ENCODE measurements at regions not wholly inside any gene's neighbourhood (a gene's known extent, or its start where the extent isn't known, plus 50 kb on each side); places are given as distances from the start of the nearest gene placed in this dataset.

- no peaks in the 10 kb centered on the region for H3K4me1 ChIP-seq (ENCODE audit: low read depth)
- TF ChIP-seq CTCF (IDR thresholded peaks at IDR 0.05): no peak
- intact Hi-C loops (cut with DNase I, micrococcal nuclease): no loop called here
- ATAC-seq (no peak), DNase-seq (no peak)
- H3K36me3 ChIP-seq (ENCODE audit: low read depth): no peaks in the 10 kb centered on the region
- H3K4me3 ChIP-seq: no peak overlapping the region
- no peaks in the 10 kb centered on the region for H3K9me3 ChIP-seq
Measured at GRCh38 chr7:25879799-25880198, 272.2 kb upstream of the NFE2L3 start.

- Histone ChIP-seq H3K9me3 (no peaks in the 10 kb centered on the region), H3K4me3 (no peak overlapping the region), H3K36me3 (ENCODE audit: low read depth) (no peaks in the 10 kb centered on the region), H3K4me1 (ENCODE audit: low read depth) (no peaks in the 10 kb centered on the region)
- intact Hi-C loops (cut with DNase I, micrococcal nuclease): no loop called here
- ATAC-seq (no peak), DNase-seq (no peak)
- no peak for TF ChIP-seq CTCF (IDR thresholded peaks at IDR 0.05)
Measured at GRCh38 chr7:25881317-25882037, 270.5 kb upstream of the NFE2L3 start.

DNA sequence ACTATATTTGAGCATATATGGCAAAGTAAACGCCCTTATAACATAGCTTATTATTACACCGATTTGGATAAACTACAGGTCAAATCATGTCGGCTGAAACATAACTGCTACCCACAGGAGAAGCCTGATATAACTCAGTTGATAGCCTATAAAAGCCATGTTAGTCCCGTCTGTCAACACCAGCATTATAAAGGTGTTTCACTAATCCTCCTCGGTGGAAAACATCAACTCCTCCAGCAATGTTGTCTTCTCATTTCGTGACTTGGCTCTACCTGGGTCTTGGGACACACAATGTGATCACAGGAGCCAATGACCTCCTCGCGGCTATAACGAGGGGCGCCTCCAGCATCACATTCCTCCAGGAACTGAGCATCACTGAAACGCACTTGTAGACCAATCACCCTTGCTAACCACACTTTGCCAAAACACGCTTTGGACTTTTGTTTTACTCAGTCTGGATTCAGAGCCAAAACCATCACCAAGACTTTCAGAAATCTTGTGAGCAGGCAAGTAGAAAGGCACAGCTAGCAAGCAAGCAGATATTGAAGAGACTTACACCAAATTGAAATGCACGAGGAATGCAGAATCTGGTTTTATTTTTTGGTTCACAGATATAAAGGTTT is 269.7 kb upstream of the NFE2L3 start:
- Histone ChIP-seq H3K9me3 (no peaks in the 10 kb centered on the region), H3K36me3 (ENCODE audit: low read depth) (no peaks in the 10 kb centered on the region), H3K4me1 (ENCODE audit: low read depth) (no peaks in the 10 kb centered on the region), H3K4me3 (no peak overlapping the region)
- intact Hi-C loops (cut with DNase I, micrococcal nuclease): no loop called here
- no peak for TF ChIP-seq CTCF (IDR thresholded peaks at IDR 0.05)
- DNase-seq (no peak), ATAC-seq (peak; percentile 38)

- intact Hi-C loops (cut with DNase I, micrococcal nuclease): no loop called here
- H3K4me3 ChIP-seq: no peak overlapping the region
- no peak for ATAC-seq
- no peaks in the 10 kb centered on the region for H3K9me3 ChIP-seq
- H3K36me3 ChIP-seq (ENCODE audit: low read depth): no peaks in the 10 kb centered on the region
- H3K4me1 ChIP-seq (ENCODE audit: low read depth): no peaks in the 10 kb centered on the region
- no peak for TF ChIP-seq CTCF (IDR thresholded peaks at IDR 0.05)
- no peak for DNase-seq
Measured at GRCh38 chr7:25884265-25884828, 267.7 kb upstream of the NFE2L3 start.

GRCh38 chr7:25885057-25885576 is 266.9 kb upstream of the NFE2L3 start:
- Histone ChIP-seq H3K4me3 (no peak overlapping the region), H3K4me1 (ENCODE audit: low read depth) (no peaks in the 10 kb centered on the region), H3K9me3 (no peaks in the 10 kb centered on the region), H3K36me3 (ENCODE audit: low read depth) (no peaks in the 10 kb centered on the region)
- intact Hi-C loops (cut with DNase I, micrococcal nuclease): loop anchor here in 1 of 2 donors (5.0 kb wide), 1 partner anchor 482 kb away; no protein-coding TSS in a partner anchor
- TF ChIP-seq CTCF (IDR thresholded peaks at IDR 0.05): no peak
- no peak for DNase-seq
- ATAC-seq: no peak
